B cell (primary cell): ENCODE measurements at regions not wholly inside any gene's neighbourhood (a gene's known extent, or its start where the extent isn't known, plus 50 kb on each side); places are given as distances from the start of the nearest gene placed in this dataset.

Experiments used
- ATAC-seq: fragments of 200-7000 bp; cut with Tn5 transposase; one replicate; pipeline ENCODE4 v1.10.0; 2021; ENCODE audit warnings: low read depth, mild to moderate bottlenecking, moderate number of reproducible peaks, moderate library complexity
- CTCF ChIA-PET: fragments of 350-600 bp; sonication (Branson Sonifier 250); formaldehyde crosslinking; loops from one replicate; lab custom pipeline; 2021; ENCODE audit warnings: antibody characterized with exemption, inconsistent platforms; lab: Charles Lee
- POLR2A ChIA-PET: fragments of 350-600 bp; sonication (Branson Sonifier 250); formaldehyde crosslinking; loops from one replicate; lab custom pipeline; 2021; ENCODE audit warnings: antibody characterized with exemption; lab: Charles Lee
- DNase-seq: peaks from one replicate; pipeline ENCODE4 v3.0.0; 2013
- H2AFZ ChIP-seq: 2 replicates; pipeline ENCODE4 v1.6.1; 2012; ENCODE audit warnings: mild to moderate bottlenecking, low read depth, low read length; ENCODE audit not compliant: insufficient read depth, poor library complexity, severe bottlenecking
- H3K27ac ChIP-seq, 2 donors: 1 replicate in 1 of 2; 2 replicates in 1 of 2; pipeline ENCODE4 v1.5.1; 2012 to 2013; ENCODE audit warnings: low read length in 2 of 2, mild to moderate bottlenecking in 2 of 2, moderate library complexity in 1 of 2
- H3K27me3 ChIP-seq, 4 experiments: fragments of 200-600 bp in 1 of 4; sonication (generic) in 1 of 4; replicated peaks in 1 of 4; 1 replicate in 2 of 4; 2 replicates in 2 of 4; pipeline versions ENCODE4 v1.6.1 to v1.7.0; 2013 to 2016; ENCODE audit warnings: low read length in 3 of 4, mild to moderate bottlenecking in 2 of 4, mixed read lengths in 1 of 4, moderate library complexity in 1 of 4; ENCODE audit not compliant: insufficient read depth in 4 of 4, control insufficient read depth in 3 of 4; ENCODE audit errors: control extremely low read depth in 1 of 4
- H3K36me3 ChIP-seq, 2 experiments: replicated peaks in 1 of 2; 1 replicate in 1 of 2; 2 replicates in 1 of 2; pipeline versions ENCODE4 v1.6.1 to v1.7.1; 2013; ENCODE audit warnings: low read length in 1 of 2; ENCODE audit not compliant: insufficient read depth in 2 of 2, control insufficient read depth in 1 of 2; ENCODE audit errors: control extremely low read depth in 1 of 2, extremely low read depth in 1 of 2
- H3K4me1 ChIP-seq, 2 donors: fragments of 200-600 bp in 1 of 2; sonication (generic) in 1 of 2; 1 replicate in 1 of 2; 2 replicates in 1 of 2; pipeline versions ENCODE4 v1.5.1 to v1.6.1; 2013 to 2017; ENCODE audit warnings: low read length in 2 of 2; ENCODE audit not compliant: control insufficient read depth in 2 of 2, insufficient read depth in 2 of 2
- H3K4me2 ChIP-seq: replicated peaks from 2 replicates; pipeline ENCODE3; 2012; ENCODE audit warnings: mild to moderate bottlenecking, low read depth, low read length; ENCODE audit not compliant: poor library complexity, severe bottlenecking
- H3K4me3 ChIP-seq, 5 experiments: fragments of 200-600 bp in 1 of 5; sonication (generic) in 1 of 5; 1 replicate in 3 of 5; 2 replicates in 2 of 5; pipeline versions ENCODE4 v1.5.1 to v1.7.0; 2011 to 2016; ENCODE audit warnings: low read length in 4 of 5, mild to moderate bottlenecking in 4 of 5, low read depth in 2 of 5, control low read depth in 1 of 5, moderate library complexity in 1 of 5; ENCODE audit not compliant: insufficient read depth in 1 of 5; ENCODE audit errors: control extremely low read depth in 1 of 5, extremely low read depth in 1 of 5
- H3K79me2 ChIP-seq: fragments of 200-600 bp; sonication (generic); one replicate; pipeline ENCODE4 v1.6.0; 2016; ENCODE audit warnings: low read length; ENCODE audit not compliant: control insufficient read depth, insufficient read depth
- H3K9ac ChIP-seq: fragments of 200-600 bp; sonication (generic); 2 replicates; pipeline ENCODE4 v1.6.1; 2017; ENCODE audit warnings: mild to moderate bottlenecking, low read length, moderate library complexity
- H3K9me3 ChIP-seq, 3 donors: one replicate each; pipeline versions ENCODE4 v1.6.1 to v1.7.1; 2013; ENCODE audit warnings: low read length in 2 of 3; ENCODE audit not compliant: control insufficient read depth in 2 of 3, insufficient read depth in 1 of 3; ENCODE audit errors: control extremely low read depth in 1 of 3
- H4K20me1 ChIP-seq: 2 replicates; pipeline ENCODE4 v1.6.0; 2012; ENCODE audit warnings: mild to moderate bottlenecking, low read length; ENCODE audit not compliant: insufficient read depth, control insufficient read depth, poor library complexity, severe bottlenecking
- H3K27ac Mint-ChIP-seq: one replicate; pipeline ENCODE4 v1.8.0; 2021; ENCODE audit warnings: mixed read lengths
- H3K27me3 Mint-ChIP-seq: one replicate; pipeline ENCODE4 v1.8.0; 2021; ENCODE audit warnings: mixed read lengths
- H3K4me1 Mint-ChIP-seq: one replicate; pipeline ENCODE4 v1.8.0; 2021; ENCODE audit warnings: mixed read lengths
- H3K4me3 Mint-ChIP-seq: one replicate; pipeline ENCODE4 v1.8.0; 2021; ENCODE audit warnings: mixed read lengths
- H3K9me3 Mint-ChIP-seq: one replicate; pipeline ENCODE4 v1.8.0; 2022; ENCODE audit warnings: mixed read lengths; ENCODE audit not compliant: insufficient read depth
- EZH2 ChIP-seq: IDR thresholded peaks from 2 replicates; pipeline ENCODE4 v1.6.1; 2012; ENCODE audit warnings: borderline replicate concordance, low read depth, mild to moderate bottlenecking, moderate library complexity, low read length; ENCODE audit not compliant: insufficient read depth, poor library complexity, severe bottlenecking
- WGBS: methylation state at CpG from one replicate; pipeline ENCODE4 v1.1.5; 2013; ENCODE audit warnings: missing lambda C conversion rate; ENCODE audit not compliant: insufficient coverage; 5-methylcytosine and 5-hydroxymethylcytosine counted together
- intact Hi-C: fragments of 100-400 bp; cut with micrococcal nuclease; formaldehyde crosslinking; loops from one replicate; pipeline ENCODE4 v1.10.0; 2022
- TF ChIP-seq, protein P1 (sequence below): fragments of 200-600 bp; IDR thresholded peaks from one replicate; pipeline ENCODE4 v1.8.0; 2022; ENCODE audit warnings: antibody characterized with exemption, mild to moderate bottlenecking

DNA sequence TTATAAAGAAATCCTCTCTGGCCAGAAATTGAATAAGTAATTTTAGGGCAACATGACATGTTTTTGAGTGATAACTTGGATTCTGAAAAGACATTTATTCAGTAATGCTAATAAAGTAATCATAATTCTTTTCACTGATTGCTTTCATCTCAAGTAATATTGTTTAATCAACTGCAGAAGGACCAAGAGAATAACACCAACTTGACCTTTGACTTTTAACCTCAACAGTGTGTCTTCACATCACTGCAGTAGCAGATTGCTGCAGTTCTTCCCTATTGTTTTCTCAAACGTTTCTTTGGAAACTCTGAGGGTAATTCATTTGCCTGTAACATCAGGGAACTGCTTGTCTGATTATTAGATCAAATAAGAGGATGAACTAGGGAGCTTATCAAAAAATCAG, 104.9 kb upstream of the UPP2 start:
- Histone ChIP-seq H4K20me1 (no peaks in the 10 kb centered on the region), H3K9me3 (peaks cover 0 to 5% (median 0%) of the 10 kb centered on the region in 3 donors), H3K9ac (no peak overlapping the region), H3K36me3 (no peaks in the 10 kb centered on the region), H3K27ac (no peak overlapping the region), H2AFZ (no peak overlapping the region), H3K4me2 (no peak overlapping the region), H3K27me3 (no peaks in the 10 kb centered on the region), H3K4me1 (no peaks in the 10 kb centered on the region), H3K4me3 (no peak overlapping the region), H3K79me2 (no peaks in the 10 kb centered on the region)
- TF ChIP-seq EZH2 = no peak
- TF ChIP-seq, protein P1, sequence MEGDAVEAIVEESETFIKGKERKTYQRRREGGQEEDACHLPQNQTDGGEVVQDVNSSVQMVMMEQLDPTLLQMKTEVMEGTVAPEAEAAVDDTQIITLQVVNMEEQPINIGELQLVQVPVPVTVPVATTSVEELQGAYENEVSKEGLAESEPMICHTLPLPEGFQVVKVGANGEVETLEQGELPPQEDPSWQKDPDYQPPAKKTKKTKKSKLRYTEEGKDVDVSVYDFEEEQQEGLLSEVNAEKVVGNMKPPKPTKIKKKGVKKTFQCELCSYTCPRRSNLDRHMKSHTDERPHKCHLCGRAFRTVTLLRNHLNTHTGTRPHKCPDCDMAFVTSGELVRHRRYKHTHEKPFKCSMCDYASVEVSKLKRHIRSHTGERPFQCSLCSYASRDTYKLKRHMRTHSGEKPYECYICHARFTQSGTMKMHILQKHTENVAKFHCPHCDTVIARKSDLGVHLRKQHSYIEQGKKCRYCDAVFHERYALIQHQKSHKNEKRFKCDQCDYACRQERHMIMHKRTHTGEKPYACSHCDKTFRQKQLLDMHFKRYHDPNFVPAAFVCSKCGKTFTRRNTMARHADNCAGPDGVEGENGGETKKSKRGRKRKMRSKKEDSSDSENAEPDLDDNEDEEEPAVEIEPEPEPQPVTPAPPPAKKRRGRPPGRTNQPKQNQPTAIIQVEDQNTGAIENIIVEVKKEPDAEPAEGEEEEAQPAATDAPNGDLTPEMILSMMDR = no peak
- Mint-ChIP-seq H3K4me3 (no peak overlapping the region), H3K27me3 (peaks cover 4% of the 10 kb centered on the region), H3K9me3 (peaks cover 2% of the 10 kb centered on the region), H3K27ac (no peak overlapping the region), H3K4me1 (no peaks in the 10 kb centered on the region)
- ChIA-PET POLR2A (no interaction called here), CTCF (no interaction called here)
- DNase-seq = no peak
- WGBS = no CpG with 5 or more reads among the region's 1 CpG
- intact Hi-C loops = no loop called here
- no peak for ATAC-seq

DNA sequence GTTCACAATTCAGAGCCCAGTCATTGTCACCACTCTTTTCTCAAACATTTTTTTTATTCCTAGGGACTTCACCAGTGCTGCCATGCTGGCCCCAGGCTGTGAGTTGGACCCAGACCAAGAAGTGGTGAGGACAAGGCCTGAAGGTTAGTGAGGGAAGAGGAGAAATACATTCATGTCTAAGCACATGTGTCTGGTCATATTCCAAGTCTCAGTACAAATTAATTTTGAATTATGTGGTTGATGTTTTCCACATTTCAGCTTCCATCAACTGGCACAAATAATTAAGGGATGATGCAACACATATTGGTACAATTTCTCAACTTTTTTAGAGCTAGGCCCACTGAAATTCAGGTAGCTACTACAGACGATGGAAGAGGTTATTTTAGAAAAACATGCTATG, 106.6 kb upstream of the UPP2 start:
- no peaks in the 10 kb centered on the region for H3K27me3 ChIP-seq

More for the DNA sequence above, 106.6 kb upstream of the UPP2 start:
- Mint-ChIP-seq H3K9me3 (peaks cover 2% of the 10 kb centered on the region), H3K27me3 (no peaks in the 10 kb centered on the region), H3K4me1 (no peaks in the 10 kb centered on the region), H3K4me3 (no peak overlapping the region), H3K27ac (no peak overlapping the region)
- WGBS = no CpG with 5 or more reads among the region's 1 CpG
- no peak for ATAC-seq
- intact Hi-C loops = no loop called here
- no peak overlapping the region for H3K27ac ChIP-seq
- no peaks in the 10 kb centered on the region for H3K4me1 ChIP-seq
- POLR2A ChIA-PET = no interaction called here
- no peak overlapping the region for H2AFZ ChIP-seq
- no peak for DNase-seq
- no peaks in the 10 kb centered on the region for H4K20me1 ChIP-seq
- H3K9me3 ChIP-seq = peaks cover 0 to 5% (median 0%) of the 10 kb centered on the region in 3 donors
- no peak overlapping the region for H3K4me3 ChIP-seq
- H3K4me2 ChIP-seq = no peak overlapping the region
- no peaks in the 10 kb centered on the region for H3K79me2 ChIP-seq
- CTCF ChIA-PET = no interaction called here
- no peak for TF ChIP-seq EZH2
- TF ChIP-seq, protein P1 = no peak
- no peaks in the 10 kb centered on the region for H3K36me3 ChIP-seq
- no peak overlapping the region for H3K9ac ChIP-seq
